ENCODE measurements at regions not wholly inside any gene's neighbourhood (a gene's known extent, or its start where the extent isn't known, plus 50 kb on each side); places are given as distances from the start of the nearest gene placed in this dataset.
"Not testable (repeated sequence)": the region's sequence is repeated elsewhere in the genome, so short reads cannot be mapped to it uniquely, and the experiment has no call there.

DNA sequence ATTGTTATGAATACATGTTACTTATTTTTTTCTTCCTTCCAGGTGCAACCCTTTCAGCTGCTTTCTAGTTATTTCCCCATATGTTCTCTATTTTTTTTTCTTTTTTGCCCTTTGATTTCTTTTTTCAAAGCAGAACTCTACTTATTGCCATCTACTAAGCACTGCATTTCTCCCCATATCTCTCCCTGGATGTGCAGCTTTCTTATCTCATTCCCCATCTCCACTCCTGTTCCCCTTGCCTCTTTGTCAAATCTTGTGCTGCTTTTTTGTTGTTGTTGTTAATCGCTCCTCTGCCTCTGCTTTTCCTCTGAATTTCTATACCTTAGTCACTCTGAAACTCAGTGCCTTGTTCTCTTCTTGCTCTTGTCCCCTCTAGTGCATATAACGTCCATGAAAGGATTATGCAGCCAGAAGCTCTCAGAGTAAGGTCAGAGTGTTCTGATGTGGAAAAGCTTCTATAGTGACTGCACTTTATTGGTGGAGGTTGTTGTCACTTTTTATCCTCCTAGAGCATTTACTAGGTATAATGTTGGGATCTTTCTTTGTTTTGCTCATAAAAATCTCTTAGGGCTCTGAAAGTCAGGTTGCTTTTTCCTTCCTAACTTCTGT is 51.1 kb upstream of the JADE1 start:
- DNase-seq = no peak

DNA sequence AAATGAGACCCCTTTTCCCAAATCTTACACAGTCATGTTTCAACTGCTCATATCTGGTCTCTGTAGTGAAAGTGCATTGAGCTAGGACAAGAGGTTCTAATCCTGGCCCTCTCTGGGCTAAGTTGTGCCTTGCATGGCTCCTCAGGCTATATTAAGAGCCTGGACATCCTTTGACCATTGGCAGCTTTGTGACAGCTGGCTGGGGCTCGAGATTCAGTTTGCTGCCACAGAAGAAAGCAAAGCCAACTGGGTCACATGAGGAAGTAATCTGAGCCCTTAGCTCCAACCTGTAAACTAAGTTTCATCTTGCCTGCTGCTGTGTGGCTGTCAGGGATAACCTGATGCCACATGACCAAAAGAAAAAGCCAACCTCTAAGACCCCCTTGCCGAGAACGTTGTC is 51.8 kb upstream of the JADE1 start:
- DNase-seq = no peak

DNA sequence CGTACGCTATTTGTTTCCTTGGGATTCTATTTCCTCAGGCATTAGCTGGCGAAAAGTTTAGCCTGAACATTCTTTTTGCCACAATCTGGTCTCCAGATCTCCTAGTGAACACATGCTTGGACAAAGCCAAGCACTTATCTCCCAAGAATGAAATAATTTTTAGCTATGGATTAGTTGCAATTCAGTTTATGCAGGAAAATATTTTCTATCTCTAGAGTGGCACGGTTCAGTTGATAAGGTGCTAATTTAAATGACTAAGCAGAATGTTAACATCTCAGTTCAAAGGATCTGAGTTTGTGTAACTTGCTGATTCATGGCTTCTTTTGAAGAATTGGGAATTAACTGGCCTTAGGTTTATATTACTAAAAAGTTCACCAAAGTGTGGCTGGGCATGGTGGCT is 58.1 kb upstream of the JADE1 start:
- DNase-seq = no peak

DNA sequence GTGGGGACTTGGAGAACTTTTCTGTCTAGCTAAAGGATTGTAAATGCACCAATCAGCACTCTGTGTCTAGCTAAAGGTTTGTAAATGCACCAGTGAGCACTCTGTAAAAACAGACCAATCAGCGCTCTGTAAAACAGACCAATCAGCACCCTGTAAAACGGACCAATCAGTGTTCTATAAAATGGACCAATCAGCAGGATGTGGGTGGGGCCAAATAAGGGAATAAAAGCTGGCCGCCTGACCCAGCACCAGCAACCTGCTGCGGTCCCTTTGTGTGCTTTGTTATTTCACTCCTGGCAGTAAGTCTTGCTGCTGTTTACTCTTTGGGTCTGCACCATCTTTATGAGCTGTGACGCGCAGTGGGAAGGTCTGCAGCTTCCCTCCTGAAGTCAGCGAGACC is 67.8 kb upstream of the JADE1 start:
- DNase-seq = not testable (repeated sequence)

DNA sequence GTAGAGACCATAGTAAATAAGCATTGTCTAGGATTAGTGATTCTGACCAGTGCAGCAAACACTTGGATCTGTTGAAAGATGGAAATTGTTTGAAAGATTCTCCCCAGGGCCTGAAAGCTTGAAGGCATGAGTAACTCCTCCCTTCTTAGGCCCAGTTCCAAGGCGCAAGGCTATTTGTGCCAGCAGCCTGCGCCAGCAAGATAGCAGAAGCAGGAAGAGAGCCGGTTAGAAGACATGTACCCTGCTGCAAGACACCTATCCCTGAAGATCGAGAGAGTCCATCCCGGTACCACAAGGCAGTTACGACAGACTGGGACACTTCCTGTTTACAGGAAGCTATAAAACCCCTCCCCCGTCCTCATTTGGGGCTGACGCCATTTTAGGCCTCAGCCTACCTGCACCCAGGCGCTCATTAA is 72.4 kb upstream of the JADE1 start:
- no peak for DNase-seq

DNA sequence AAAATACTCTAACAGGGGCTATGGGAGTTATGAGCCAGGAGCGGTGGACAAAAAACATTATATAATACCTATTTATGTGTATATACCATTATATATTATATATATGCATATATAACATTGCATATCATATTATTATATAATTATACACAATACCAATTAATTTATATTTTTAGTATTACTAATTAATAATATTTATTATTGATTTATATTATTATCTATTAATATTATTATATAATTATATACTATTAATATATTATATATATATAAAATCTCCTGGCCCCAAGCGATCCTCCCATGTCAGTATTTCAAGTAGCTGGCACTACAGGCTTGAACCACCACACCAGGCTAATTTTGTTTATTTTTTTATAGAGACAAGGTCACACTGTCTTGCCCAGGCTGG is 73.8 kb upstream of the JADE1 start:
- no peak for DNase-seq

DNA sequence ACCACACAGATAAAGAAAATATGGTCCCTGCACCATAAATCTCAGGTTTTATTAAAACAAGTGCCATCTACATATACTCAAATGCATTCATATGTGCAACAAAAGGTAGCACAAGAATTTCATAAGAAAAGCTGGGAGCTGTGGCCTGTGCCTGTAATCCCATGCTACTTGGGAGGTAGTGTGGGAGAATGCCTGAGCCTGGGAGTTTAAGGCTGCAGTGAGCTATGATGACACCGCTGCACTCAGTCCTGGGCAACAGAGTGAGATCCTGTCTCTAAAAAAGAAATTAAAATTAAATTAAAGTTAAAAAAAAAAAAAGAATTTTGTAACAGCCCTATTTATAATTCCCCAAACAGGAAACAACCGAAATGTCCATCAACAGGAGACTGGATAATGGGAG is 81.3 kb upstream of the JADE1 start:
- no peak for DNase-seq

DNA sequence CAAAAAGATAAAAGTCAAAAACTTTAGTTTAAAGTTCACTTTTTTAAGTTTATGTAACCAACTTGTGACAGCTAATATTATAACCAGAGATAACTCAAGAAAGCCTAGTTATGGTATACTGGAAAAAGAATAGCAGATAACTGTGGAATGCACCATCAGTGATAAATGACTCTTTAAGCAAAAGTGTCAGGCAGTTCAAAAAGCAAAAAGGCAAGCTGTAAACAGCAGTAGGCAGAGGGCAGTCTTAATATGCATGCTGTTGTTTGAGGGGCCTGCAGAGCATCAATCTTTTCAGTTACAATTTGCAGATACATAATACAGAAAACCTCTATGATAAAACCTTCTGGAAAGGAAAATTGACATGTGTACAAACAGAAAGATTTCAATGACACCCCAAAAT is 81.8 kb upstream of the JADE1 start:
- no peak for DNase-seq

DNA sequence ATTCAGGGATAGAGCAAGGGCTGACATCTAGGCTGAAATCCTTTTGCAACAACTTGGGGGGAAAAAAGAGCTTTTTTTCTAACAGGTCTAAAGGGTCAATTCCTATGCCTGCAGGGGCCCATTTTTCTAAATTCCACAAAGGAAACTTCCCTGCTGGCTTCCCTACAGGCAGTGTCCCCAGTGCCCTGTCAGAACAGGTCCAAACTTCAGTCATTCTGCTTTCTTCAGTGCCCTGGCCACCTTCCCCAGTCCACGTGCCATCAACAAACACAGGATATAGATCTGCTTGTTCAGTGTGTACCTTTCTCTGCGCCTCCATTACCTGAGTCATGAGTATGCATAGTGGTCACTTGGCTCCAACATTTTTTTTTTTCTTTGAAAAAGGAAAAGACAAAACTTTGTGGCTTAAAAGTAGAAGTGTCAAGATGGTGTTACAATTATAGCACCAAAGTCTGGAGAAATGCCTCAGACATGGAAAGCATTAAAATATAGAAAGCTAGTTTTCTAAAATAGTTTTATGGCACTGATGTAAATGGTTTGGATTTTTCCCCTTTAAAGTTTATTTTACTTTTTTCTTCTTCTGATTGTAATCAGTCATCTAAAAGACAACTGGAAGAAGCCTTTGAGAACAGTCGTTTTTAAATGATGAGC is 84.0 kb upstream of the JADE1 start:
- DNase-seq = no peak

DNA sequence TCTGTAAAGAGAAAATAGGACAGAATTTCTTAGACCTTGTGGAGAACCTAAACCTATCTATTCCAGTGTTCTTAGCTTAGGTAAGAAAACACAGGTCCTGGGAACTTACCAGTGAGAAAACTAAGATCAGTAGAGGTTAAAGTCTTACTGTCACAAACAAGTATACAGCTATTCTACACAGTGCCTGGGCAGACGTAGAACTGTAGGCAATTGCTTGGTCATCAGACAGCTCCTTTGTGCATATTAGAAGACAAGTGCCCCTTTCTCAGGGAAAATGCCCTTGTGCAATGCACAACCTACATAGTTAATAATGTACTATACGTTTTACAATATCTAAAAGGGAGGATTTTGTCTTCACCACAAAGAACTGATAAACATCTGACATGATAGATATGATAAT is 86.6 kb upstream of the JADE1 start:
- DNase-seq = no peak

DNA sequence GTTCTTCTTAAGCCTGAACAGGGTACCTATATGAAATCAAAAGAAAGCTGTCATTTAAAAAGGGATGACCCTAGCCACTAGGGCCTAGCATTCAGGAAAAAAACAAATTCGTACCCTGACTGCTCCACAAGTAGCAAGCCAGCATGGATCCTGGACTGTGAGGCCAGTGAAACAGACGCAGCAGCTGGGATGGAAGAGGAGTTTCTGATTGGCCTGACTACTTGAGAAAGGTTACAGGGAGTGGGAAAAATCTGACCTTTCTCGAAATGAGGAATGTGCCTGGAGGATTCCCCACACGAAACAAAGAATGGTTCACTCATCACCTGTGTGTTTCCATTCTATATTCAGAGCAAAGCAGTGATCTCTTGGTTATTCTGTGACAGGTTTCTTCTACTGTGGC is 87.6 kb upstream of the JADE1 start:
- DNase-seq = no peak

DNA sequence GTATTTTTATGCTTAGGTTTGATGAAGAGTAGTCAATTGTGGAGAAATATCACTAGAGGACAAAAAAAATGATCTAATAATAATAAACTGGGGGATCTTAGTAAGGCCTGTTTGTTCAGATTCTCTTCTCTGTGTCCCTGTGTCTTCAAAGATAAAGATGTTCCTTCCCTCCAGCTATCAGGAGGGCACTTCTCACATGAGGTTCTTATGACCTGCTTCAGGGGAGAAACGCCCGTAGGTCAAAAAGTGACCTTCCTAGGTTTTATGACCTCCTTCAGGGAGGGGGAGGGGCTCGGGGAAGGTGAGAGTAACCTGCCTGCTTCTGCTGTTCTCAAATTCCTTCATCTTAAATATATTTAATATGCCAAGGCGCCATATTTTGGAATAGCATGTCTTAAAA is 89.2 kb upstream of the JADE1 start:
- DNase-seq = no peak

DNA sequence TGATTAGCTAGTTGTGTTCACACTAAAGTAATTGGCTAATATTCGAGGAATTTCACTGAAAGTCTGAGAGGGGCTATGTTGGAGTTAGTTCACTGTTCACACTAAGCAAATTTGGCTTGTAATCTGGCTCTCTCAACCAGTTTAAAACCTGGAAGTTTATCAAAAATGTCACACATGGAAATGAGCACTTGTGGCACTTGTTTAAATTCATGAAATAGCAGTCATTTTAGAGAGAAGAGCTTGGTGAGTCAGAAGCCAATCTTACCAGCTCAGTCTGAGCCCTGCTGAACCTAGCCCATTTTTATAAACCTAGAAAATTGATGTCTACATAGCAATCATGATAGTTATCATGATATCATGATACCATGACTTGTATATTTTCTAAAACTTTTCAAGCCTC is 90.7 kb upstream of the JADE1 start:
- no peak for DNase-seq

DNA sequence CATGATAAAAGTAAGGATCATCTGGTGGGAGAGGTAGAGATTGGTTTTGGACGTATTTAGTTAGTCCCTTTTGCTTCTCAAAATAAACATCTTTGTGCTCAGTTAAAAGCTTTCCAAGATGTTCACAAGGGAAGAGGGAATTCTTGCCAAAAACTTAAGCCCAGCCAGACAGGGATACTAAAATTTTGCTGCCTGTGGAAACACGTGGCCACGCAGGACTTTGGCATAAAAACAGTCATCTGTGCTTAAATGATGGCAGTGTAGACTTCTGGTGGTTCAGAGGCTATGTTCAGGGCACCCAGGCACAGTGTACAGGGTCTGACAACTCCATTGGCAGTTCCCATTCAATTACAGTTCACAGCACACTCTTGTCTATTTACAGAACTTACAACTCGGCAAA is 93.2 kb upstream of the JADE1 start:
- DNase-seq = no peak

DNA sequence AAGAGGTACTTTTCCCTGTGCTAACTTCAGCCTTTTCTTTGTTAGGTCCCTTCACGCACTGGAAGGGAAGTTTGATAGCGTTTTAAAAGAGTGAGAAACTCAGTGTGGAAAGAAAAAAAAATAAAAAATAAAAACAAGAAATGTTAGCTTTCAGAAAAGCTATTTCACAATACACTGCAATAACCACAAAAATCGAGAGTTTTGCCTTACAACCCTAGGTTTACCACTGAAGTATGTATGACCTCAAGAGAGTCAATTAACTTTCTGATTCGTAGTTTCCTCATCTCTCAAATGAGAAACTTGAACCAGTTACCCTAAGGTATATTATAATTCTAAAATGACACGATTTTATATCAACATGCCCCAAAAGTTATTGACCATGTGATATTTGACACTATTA is 93.9 kb upstream of the JADE1 start:
- no peak for DNase-seq

DNA sequence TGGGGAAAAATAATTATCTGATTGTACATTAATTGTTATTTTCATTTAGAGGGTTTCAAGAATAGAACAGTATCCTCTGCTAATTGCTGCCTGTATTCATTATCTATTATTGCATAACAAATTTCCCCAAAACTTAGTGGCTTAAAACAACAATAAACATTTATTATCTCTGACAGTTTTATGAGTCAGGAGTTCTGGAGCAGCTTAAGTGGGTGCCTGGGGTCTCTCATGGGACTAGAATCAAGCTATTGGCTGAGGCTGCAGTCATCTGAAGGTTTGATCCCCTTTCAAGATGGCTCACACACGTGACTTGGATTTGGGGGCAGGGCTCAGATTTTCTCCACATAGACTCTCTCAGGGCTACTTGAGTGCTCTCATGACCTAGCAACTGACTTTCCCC is 98.1 kb upstream of the JADE1 start:
- no peak for DNase-seq

DNA sequence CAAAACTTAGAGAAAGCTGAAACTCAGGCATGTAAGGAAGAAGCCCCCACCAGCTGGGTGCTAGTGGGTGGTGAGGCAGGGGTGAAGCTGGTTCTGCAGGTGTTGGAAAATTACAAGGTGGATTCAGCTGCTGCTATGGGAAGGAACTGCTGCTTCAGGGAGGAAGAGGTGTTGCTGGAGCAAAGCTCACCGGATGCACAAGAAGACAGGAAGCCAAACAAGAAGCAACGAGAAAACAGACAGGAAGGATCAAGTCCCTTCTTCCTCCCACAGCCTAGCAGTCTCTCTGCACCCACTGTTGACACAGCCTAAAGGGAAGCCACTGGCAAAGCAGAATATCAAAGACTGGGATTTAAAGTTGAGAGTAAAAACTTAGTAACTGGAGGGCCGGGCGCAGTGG is 100.2 kb upstream of the JADE1 start:
- DNase-seq = no peak

DNA sequence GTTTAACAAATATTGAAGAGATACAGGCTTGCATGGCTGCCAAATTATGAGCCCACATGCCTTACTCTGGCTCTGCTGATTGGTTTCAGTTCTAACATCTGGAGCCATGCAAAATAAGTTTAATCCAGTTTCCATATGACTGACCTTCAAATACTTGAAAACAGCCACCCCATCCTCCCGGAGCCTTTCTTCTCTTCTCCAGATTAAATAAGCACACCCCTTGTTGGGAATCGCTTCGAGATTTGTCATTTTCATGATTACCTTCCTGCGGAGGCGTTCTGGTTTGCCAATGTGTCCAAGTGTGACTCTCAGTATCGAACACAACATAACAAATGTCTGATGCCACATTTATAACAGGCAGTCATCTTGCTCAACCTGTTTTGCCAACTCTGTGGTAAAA is 101.6 kb upstream of the JADE1 start:
- DNase-seq = no peak

DNA sequence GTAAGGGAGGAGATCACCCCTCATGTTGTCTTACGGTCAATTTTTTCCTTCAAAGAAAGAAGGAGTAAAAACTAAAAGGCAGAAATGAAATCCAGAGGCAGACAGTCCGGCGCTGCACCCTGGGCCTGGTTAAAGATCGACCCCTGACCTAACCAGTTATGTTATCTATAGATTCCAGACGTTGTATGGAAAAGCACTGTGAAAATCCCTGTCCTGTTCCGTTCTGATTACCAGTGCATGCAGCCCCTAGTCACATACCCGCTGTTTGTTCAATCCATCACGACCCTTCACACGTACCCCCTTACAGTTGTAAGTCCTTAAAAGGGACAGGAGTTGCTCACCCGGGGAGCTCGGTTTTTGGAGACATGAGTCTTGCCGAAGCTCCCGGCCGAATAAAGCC is 105.6 kb upstream of the JADE1 start:
- no peak for DNase-seq

DNA sequence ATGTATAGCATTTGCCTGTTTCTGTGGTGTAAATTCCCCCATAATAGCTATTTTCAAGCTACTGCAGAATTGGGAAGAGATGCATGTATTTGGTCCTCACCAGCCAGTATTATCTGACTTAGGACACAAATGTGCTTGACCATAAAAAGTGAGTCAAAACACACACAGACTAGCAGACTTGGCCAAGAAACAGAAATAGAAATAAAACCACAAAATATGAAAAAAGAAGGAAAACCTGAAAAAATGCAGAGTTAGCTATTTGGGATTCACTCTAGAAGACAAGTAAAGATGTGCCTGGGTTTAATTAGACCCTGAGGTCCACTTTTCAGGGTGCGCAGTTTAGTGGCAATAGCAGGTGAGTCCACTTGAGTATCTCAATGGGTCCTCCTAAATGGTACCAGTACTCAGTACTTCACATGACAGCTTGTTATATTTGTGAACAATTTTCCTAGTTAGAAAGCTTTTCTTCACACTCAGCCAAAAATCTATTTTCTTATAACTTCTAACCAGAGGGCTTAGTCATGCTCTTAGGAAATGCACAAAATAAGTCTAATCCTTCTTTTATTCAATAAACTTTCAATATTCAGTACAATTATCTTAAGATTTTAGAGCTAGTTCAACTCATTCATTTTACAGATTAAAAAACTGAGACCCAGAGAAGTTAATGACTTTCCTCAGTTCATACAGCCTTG is 108.7 kb upstream of the JADE1 start:
- no peak for DNase-seq

DNA sequence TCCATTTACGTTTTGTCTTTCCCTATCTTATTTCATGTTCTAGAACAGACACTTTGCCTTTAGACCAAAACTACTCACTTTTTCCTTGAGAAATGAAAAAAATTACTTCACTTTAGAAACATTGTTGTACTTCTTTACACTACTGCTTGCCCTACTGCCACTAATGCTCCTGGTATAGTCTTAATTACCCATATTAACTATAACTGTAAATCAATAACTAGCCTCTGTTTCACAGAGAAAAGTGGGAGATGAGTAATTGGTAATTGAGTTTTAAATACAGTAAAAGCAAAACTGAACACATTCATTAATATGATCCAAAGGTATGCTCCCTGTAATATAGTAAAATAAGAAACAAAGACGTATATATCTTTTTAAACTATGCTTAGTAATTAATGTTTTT is 111.1 kb upstream of the JADE1 start:
- no peak for DNase-seq

DNA sequence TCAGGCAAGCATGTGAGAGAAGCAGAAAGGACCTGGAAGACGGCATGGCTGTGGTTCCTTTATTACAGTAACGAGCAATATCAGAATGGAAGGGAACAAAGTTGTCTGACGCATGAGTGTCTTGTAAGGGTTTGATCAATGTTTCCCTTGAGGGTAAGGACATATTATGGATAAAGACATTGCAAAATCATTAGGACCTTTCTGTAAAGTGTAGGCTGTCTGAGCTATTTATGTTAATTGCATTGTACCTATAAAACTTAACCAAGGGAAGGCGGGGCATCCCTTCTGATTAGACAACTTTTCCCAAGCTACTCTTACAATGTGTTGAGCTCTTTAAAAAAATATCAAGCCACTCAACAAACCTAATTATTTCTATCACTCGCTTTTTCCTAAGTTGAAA is 112.2 kb upstream of the JADE1 start:
- DNase-seq = no peak

DNA sequence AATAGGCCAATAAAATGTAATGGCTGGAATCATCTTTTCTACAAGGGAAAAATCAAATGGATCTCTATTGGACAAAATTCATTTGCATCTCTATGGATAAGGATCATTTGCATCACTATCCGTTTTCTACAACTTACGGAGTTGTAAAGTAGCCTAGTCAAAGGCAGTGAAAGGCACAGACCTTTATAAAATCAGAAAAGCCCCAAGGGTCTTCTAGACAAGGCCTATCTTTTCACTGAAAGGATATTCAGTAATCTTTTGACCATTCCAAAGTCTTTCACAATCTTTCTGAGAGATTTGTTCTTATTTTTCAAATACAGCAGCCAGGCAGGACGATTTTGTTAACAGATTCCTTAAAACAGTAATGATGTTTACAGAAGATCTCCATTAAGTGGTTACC is 119.5 kb upstream of the JADE1 start:
- DNase-seq = no peak

DNA sequence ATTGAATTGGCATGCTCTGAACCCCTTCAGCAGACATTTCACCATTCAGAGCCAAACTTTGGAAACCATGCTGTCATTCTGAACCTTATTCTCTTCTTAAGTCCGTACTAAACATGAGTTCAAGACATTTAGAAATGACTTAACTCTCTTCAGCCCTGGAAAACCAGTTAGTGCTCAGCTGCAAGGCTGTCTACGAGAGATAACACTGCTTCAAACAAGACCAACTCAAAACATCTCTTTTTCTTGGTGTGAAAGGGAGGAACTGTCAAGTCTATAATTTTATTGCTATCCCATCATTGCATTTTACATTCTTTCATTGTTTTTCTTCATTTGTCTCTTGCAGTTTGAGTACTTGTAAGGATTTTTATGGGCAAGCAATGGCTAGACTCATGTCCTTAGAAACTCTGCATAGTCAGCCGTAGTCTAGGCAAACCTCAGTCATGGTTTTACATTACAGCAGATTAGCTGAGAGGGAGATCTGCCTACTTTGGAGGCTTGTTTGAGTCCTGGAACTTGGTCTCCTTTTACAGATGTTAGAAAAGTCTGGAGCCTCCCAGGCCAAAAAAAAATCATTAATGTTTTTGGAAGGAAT is 120.6 kb upstream of the JADE1 start:
- DNase-seq = no peak

All from NCI-H510A (cell line).